ENCODE measurements at regions not wholly inside any gene's neighbourhood (a gene's known extent, or its start where the extent isn't known, plus 50 kb on each side); places are given as distances from the start of the nearest gene placed in this dataset.

DNA sequence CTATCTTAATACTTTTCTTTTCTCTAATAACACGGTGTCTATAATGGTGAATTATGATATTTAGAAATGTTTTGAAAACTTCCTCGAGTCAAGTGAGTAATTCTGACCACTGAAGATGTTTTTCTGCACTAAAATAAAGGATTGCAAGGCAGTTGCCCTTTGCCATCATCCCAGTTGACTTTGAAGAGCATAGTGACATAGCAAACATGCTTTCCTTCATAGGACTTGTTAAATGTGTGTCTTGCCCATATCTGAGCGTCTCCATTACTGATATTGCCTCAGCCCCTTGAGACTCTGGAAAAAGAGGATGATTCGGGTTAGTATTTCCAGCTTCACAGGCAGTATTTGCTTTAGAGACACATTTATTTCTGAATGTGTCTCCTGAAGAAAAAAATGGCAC, 125.2 kb upstream of the MCHR2 start:
- Mint-ChIP-seq H3K4me3 (ENCODE audit: unreplicated experiment) (no peak overlapping the region), H3K36me3 (ENCODE audit: insufficient read depth, unreplicated experiment) (no peaks in the 10 kb centered on the region), H3K27ac (ENCODE audit: low read depth, unreplicated experiment) (no peak overlapping the region), H3K4me1 (ENCODE audit: insufficient read depth, unreplicated experiment) (no peaks in the 10 kb centered on the region), H3K27me3 (ENCODE audit: insufficient read depth, unreplicated experiment) (no peaks in the 10 kb centered on the region), H3K9me3 (ENCODE audit: unreplicated experiment) (no peaks in the 10 kb centered on the region)
- ChIA-PET CTCF (interaction anchor here (0.5 to 1.4 kb wide), 5 partner anchors 12 to 455 kb away, joined by 3 to 4 read pairs (median 3); no protein-coding TSS in a partner anchor), POLR2A (no interaction called here)
- BruUV-seq (replicated peaks), result no TSS peak
- intact Hi-C loops (cut with micrococcal nuclease), result loop anchor here (10.0 kb wide), 1 partner anchor 136 kb away; no protein-coding TSS in a partner anchor
- no peak for DNase-seq (ENCODE audit: unreplicated experiment)
- TF ChIP-seq, protein P1, sequence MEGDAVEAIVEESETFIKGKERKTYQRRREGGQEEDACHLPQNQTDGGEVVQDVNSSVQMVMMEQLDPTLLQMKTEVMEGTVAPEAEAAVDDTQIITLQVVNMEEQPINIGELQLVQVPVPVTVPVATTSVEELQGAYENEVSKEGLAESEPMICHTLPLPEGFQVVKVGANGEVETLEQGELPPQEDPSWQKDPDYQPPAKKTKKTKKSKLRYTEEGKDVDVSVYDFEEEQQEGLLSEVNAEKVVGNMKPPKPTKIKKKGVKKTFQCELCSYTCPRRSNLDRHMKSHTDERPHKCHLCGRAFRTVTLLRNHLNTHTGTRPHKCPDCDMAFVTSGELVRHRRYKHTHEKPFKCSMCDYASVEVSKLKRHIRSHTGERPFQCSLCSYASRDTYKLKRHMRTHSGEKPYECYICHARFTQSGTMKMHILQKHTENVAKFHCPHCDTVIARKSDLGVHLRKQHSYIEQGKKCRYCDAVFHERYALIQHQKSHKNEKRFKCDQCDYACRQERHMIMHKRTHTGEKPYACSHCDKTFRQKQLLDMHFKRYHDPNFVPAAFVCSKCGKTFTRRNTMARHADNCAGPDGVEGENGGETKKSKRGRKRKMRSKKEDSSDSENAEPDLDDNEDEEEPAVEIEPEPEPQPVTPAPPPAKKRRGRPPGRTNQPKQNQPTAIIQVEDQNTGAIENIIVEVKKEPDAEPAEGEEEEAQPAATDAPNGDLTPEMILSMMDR (IDR thresholded peaks at IDR 0.05; ENCODE audit: unreplicated experiment), result no peak

DNA sequence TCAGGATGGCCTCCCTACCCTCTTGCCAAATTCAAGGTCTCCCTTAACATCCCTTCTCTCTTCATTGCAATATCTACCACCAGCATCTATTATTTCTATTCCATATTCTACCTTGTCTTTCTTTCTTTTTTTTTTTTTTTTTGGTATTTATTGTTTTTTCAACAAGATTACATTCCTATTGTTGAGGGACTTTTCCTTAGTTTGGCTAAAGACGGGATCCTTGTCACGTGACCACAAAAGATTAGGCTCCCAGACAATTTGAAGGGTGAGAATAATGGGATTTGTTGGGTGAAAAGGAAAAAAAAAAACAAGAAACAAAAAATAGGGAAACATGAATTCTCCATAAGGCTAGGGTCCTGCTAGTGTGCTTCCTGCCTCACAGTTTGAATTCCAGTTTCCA, 124.3 kb upstream of the MCHR2 start:
- CTCF ChIA-PET, result no interaction called here
- BruUV-seq (replicated peaks), result no TSS peak
- TF ChIP-seq, protein P1 (IDR thresholded peaks at IDR 0.05; ENCODE audit: unreplicated experiment), result no peak
- POLR2A ChIA-PET, result no interaction called here
- Mint-ChIP-seq H3K27ac (ENCODE audit: low read depth, unreplicated experiment) (no peak overlapping the region), H3K9me3 (ENCODE audit: unreplicated experiment) (no peaks in the 10 kb centered on the region), H3K4me3 (ENCODE audit: unreplicated experiment) (no peak overlapping the region), H3K36me3 (ENCODE audit: insufficient read depth, unreplicated experiment) (no peaks in the 10 kb centered on the region), H3K4me1 (ENCODE audit: insufficient read depth, unreplicated experiment) (no peaks in the 10 kb centered on the region), H3K27me3 (ENCODE audit: insufficient read depth, unreplicated experiment) (no peaks in the 10 kb centered on the region)
- DNase-seq (ENCODE audit: unreplicated experiment), result no peak
- intact Hi-C loops (cut with micrococcal nuclease), result loop anchor here (10.0 kb wide), 1 partner anchor 136 kb away; no protein-coding TSS in a partner anchor

DNA sequence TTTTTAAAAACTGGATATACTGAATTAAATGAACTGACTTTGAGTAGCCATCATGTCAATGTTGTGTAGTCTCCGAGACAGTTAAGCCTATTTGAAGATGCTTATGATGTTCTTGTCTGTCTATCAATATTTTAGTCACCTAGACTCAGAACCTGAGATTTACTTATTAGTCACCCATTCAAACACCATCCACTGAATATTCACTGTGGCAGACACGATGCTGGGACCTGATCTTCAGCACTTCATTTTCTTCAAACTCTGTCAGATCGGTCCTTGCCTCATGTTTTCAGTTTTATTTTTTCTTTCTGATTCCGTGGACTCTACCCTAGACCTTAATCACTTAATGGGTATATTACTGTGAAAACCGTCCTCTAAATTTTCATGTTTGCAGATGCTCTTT, 123.7 kb upstream of the MCHR2 start:
- CTCF ChIA-PET, result interaction anchor here (0.6 to 5.1 kb wide), 26 partner anchors 11 to 560 kb away, joined by 3 to 123 read pairs (median 5); partner anchors contain the start of gene SIM1
- no peak for DNase-seq (ENCODE audit: unreplicated experiment)
- intact Hi-C loops (cut with micrococcal nuclease), result loop anchor here (2.0 to 10.0 kb wide), 4 partner anchors 137 to 539 kb away; no protein-coding TSS in a partner anchor
- H3K4me3 Mint-ChIP-seq (ENCODE audit: unreplicated experiment), result no peak overlapping the region
- POLR2A ChIA-PET, result no interaction called here
- TF ChIP-seq, protein P1 (IDR thresholded peaks at IDR 0.05; ENCODE audit: unreplicated experiment), result no peak
- H3K27me3 Mint-ChIP-seq (ENCODE audit: insufficient read depth, unreplicated experiment), result no peaks in the 10 kb centered on the region
- no peaks in the 10 kb centered on the region for H3K4me1 Mint-ChIP-seq (ENCODE audit: insufficient read depth, unreplicated experiment)
- H3K9me3 Mint-ChIP-seq (ENCODE audit: unreplicated experiment), result no peaks in the 10 kb centered on the region
- no peaks in the 10 kb centered on the region for H3K36me3 Mint-ChIP-seq (ENCODE audit: insufficient read depth, unreplicated experiment)
- H3K27ac Mint-ChIP-seq (ENCODE audit: low read depth, unreplicated experiment), result no peak overlapping the region
- no TSS peak for BruUV-seq (replicated peaks)

DNA sequence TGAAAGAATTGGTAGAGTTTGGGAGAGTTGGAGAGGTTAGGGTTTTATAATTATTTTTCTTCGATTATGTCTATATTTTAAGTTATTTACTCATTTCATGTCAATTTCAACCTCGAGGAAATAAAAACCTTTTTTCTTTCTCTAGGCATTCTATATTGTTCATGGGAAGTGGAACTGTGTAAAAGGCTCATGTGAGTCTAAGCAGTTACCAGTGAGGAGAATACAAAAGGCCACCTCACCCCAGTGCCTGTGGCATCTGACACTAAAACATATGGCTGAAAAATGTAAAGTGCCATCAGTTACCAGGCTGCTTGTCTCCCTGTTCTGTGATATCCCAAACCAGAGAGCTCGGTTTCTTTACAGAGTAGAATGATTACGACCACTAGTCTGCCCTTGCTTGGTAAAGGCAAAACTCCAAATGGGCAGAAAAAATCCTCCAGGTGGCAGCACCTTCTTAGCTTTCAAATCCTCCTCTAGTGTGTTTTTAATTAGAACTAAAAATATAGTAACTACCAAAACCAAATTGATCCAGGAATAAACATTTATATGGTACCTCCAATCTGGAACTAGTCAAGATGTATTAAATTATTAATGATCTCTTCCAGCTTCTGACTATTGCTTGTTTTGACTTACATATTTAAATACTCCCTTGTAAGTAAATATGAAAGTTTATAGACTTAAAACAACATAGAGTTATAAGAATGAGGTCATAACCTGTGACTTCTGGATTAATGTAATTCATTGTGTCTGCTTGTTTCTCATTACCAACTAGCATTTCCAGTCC, 122.6 kb upstream of the MCHR2 start:
- peak; percentile 74 for DNase-seq (ENCODE audit: unreplicated experiment)
- Mint-ChIP-seq H3K36me3 (ENCODE audit: insufficient read depth, unreplicated experiment) (no peaks in the 10 kb centered on the region), H3K9me3 (ENCODE audit: unreplicated experiment) (no peaks in the 10 kb centered on the region), H3K4me1 (ENCODE audit: insufficient read depth, unreplicated experiment) (no peaks in the 10 kb centered on the region), H3K27me3 (ENCODE audit: insufficient read depth, unreplicated experiment) (no peaks in the 10 kb centered on the region), H3K4me3 (ENCODE audit: unreplicated experiment) (no peak overlapping the region), H3K27ac (ENCODE audit: low read depth, unreplicated experiment) (no peak overlapping the region)
- no TSS peak for BruUV-seq (replicated peaks)
- intact Hi-C loops (cut with micrococcal nuclease), result loop anchor here (1.0 to 10.0 kb wide), 5 partner anchors 138 to 540 kb away; no protein-coding TSS in a partner anchor
- ChIA-PET CTCF (interaction anchor here (0.5 to 5.1 kb wide), 44 partner anchors 9 to 562 kb away, joined by 3 to 123 read pairs (median 4); partner anchors contain the start of gene SIM1), POLR2A (interaction anchor here (1.0 to 1.1 kb wide), 2 partner anchors 86 to 364 kb away, joined by 3 to 4 read pairs; no protein-coding TSS in a partner anchor)
- TF ChIP-seq, protein P1 (IDR thresholded peaks at IDR 0.05; ENCODE audit: unreplicated experiment), result peak; percentile 70

All from MCF 10A (cell line).